GM23338 (cell line): ENCODE measurements at regions not wholly inside any gene's neighbourhood (a gene's known extent, or its start where the extent isn't known, plus 50 kb on each side); places are given as distances from the start of the nearest gene placed in this dataset.

Experiments
- EZH2 ChIP-seq: fragments of 200-600 bp; sonication (generic); IDR thresholded peaks from one replicate; pipeline ENCODE4 v1.8.0; 2017; ENCODE audit warnings: antibody characterized with exemption, mild to moderate bottlenecking, low read depth; ENCODE audit not compliant: unreplicated experiment
- EZH2phosphoT487 ChIP-seq: fragments of 200-600 bp; sonication (generic); IDR thresholded peaks from one replicate; pipeline ENCODE4 v1.8.1; 2018; ENCODE audit warnings: antibody characterized with exemption; ENCODE audit not compliant: unreplicated experiment
- NANOG ChIP-seq: IDR thresholded peaks from 2 replicates; pipeline ENCODE4 v1.6.1; 2016; ENCODE audit warnings: antibody characterized with exemption, borderline replicate concordance
- TF ChIP-seq, protein P1 (sequence below), 2 experiments: fragments of 200-600 bp in 1 of 2; sonication (generic) in 1 of 2; conservative IDR thresholded peaks; 2 replicates each; pipeline versions ENCODE4 v1.5.1 to v1.6.1; 2016 to 2017; ENCODE audit warnings: antibody characterized with exemption in 2 of 2, low read depth in 2 of 2, mild to moderate bottlenecking in 2 of 2, moderate library complexity in 1 of 2
- TF ChIP-seq, protein P2 (sequence below): fragments of 250-450 bp; sonication (Bioruptor Pico); IDR thresholded peaks from 2 replicates; pipeline ENCODE4 v1.5.0; 2020; ENCODE audit warnings: mild to moderate bottlenecking, moderate library complexity

DNA sequence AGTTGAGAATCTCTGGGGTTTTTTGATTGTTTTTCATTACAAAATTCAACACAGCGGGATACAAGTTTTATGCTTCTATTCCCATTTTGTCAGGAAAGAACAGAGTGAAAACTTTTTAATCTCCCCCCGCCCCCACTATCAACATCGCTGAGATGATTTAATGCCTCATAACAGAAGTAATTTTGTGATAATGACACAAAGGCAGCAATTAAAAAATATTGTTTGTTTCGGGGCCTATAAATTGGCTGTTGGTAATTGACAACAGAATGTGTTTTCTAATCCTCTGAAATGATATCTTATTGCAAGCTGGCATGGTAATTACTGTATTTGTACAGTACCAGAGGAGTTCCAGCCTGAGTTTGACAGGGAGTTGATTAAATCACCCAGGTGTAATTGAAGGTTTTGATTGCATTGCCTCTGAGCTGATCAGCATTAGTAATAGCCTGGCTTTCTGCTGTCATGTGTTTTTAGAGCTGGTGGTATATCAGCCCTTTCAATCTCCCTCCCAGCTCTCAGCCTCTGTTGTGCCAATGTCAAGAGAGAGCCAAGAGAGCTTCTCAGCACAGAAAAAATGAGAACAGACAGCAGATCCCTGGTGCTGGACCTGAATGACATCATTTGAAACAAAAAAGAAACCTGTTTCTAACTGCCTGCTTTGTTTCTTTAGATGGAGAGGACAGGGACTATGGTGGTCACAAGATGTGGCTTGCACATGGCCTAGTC lies 265.1 kb downstream of the FAM76B start:
- TF ChIP-seq, protein P1, sequence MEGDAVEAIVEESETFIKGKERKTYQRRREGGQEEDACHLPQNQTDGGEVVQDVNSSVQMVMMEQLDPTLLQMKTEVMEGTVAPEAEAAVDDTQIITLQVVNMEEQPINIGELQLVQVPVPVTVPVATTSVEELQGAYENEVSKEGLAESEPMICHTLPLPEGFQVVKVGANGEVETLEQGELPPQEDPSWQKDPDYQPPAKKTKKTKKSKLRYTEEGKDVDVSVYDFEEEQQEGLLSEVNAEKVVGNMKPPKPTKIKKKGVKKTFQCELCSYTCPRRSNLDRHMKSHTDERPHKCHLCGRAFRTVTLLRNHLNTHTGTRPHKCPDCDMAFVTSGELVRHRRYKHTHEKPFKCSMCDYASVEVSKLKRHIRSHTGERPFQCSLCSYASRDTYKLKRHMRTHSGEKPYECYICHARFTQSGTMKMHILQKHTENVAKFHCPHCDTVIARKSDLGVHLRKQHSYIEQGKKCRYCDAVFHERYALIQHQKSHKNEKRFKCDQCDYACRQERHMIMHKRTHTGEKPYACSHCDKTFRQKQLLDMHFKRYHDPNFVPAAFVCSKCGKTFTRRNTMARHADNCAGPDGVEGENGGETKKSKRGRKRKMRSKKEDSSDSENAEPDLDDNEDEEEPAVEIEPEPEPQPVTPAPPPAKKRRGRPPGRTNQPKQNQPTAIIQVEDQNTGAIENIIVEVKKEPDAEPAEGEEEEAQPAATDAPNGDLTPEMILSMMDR (conservative IDR thresholded peaks at IDR 0.05; ENCODE audit: low read depth in 2 of 2): no peak
- TF ChIP-seq EZH2phosphoT487 (no peak), EZH2 (no peak), NANOG (no peak)
- TF ChIP-seq, protein P2, sequence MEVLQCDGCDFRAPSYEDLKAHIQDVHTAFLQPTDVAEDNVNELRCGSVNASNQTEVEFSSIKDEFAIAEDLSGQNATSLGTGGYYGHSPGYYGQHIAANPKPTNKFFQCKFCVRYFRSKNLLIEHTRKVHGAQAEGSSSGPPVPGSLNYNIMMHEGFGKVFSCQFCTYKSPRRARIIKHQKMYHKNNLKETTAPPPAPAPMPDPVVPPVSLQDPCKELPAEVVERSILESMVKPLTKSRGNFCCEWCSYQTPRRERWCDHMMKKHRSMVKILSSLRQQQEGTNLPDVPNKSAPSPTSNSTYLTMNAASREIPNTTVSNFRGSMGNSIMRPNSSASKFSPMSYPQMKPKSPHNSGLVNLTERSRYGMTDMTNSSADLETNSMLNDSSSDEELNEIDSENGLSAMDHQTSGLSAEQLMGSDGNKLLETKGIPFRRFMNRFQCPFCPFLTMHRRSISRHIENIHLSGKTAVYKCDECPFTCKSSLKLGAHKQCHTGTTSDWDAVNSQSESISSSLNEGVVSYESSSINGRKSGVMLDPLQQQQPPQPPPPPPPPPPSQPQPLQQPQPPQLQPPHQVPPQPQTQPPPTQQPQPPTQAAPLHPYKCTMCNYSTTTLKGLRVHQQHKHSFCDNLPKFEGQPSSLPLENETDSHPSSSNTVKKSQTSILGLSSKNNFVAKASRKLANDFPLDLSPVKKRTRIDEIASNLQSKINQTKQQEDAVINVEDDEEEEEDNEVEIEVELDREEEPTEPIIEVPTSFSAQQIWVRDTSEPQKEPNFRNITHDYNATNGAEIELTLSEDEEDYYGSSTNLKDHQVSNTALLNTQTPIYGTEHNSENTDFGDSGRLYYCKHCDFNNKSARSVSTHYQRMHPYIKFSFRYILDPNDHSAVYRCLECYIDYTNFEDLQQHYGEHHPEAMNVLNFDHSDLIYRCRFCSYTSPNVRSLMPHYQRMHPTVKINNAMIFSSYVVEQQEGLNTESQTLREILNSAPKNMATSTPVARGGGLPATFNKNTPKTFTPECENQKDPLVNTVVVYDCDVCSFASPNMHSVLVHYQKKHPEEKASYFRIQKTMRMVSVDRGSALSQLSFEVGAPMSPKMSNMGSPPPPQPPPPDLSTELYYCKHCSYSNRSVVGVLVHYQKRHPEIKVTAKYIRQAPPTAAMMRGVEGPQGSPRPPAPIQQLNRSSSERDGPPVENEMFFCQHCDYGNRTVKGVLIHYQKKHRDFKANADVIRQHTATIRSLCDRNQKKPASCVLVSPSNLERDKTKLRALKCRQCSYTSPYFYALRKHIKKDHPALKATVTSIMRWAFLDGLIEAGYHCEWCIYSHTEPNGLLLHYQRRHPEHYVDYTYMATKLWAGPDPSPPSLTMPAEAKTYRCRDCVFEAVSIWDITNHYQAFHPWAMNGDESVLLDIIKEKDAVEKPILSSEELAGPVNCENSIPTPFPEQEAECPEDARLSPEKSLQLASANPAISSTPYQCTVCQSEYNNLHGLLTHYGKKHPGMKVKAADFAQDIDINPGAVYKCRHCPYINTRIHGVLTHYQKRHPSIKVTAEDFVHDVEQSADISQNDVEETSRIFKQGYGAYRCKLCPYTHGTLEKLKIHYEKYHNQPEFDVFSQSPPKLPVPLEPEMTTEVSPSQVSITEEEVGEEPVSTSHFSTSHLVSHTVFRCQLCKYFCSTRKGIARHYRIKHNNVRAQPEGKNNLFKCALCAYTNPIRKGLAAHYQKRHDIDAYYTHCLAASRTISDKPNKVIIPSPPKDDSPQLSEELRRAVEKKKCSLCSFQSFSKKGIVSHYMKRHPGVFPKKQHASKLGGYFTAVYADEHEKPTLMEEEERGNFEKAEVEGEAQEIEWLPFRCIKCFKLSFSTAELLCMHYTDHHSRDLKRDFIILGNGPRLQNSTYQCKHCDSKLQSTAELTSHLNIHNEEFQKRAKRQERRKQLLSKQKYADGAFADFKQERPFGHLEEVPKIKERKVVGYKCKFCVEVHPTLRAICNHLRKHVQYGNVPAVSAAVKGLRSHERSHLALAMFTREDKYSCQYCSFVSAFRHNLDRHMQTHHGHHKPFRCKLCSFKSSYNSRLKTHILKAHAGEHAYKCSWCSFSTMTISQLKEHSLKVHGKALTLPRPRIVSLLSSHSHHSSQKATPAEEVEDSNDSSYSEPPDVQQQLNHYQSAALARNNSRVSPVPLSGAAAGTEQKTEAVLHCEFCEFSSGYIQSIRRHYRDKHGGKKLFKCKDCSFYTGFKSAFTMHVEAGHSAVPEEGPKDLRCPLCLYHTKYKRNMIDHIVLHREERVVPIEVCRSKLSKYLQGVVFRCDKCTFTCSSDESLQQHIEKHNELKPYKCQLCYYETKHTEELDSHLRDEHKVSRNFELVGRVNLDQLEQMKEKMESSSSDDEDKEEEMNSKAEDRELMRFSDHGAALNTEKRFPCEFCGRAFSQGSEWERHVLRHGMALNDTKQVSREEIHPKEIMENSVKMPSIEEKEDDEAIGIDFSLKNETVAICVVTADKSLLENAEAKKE: no peak
